ENCODE measurements at regions not wholly inside any gene's neighbourhood (a gene's known extent, or its start where the extent isn't known, plus 50 kb on each side); places are given as distances from the start of the nearest gene placed in this dataset.

DNA sequence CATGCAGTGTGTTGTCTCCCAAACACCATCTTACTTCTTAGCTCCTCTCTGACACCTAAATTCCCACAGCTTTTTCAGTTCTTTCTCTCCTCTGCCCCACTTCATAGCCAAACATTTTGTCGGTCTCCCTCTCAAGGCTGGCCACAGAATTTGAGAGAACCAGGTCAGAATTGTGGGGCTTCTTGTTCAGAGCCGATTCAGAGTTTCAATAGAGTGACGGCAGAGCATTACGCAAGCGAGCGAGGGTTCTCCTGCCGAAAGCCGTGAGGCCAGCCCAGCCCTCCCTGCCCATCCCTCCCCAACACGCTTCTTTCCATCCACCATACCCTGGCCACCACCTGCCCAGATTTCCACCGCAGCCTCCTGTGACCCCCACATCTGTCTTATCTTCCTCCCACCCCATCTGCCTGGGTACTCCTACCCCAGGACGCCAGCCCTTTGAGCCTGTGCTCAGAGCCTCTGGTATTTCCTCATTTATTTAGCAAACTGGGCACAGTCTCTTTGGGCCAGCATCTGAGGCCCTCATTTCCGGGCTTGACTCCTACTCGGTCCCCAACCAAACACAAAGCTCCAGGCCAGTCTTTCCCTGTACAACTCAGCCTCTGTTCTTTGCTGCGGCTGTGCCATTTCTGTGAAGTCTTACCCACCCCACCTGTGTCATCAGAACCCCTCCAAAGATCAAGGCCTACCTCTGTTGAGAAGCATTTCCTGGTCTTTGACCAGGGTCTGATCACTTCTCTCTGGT is 70.0 kb upstream of the MAP4K4 start:
- TF ChIP-seq, protein P1, sequence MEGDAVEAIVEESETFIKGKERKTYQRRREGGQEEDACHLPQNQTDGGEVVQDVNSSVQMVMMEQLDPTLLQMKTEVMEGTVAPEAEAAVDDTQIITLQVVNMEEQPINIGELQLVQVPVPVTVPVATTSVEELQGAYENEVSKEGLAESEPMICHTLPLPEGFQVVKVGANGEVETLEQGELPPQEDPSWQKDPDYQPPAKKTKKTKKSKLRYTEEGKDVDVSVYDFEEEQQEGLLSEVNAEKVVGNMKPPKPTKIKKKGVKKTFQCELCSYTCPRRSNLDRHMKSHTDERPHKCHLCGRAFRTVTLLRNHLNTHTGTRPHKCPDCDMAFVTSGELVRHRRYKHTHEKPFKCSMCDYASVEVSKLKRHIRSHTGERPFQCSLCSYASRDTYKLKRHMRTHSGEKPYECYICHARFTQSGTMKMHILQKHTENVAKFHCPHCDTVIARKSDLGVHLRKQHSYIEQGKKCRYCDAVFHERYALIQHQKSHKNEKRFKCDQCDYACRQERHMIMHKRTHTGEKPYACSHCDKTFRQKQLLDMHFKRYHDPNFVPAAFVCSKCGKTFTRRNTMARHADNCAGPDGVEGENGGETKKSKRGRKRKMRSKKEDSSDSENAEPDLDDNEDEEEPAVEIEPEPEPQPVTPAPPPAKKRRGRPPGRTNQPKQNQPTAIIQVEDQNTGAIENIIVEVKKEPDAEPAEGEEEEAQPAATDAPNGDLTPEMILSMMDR (IDR thresholded peaks at IDR 0.05) = no peak
- TF ChIP-seq POLR2AphosphoS5 (IDR thresholded peaks at IDR 0.05) (no peak), EP300 (IDR thresholded peaks at IDR 0.05; ENCODE audit: low read depth) (no peak), POLR2A (IDR thresholded peaks at IDR 0.05) (no peak)

Measured in transverse colon (tissue), 4 donors.